HepG2 (cell line): ENCODE measurements at regions not wholly inside any gene's neighbourhood (a gene's known extent, or its start where the extent isn't known, plus 50 kb on each side); places are given as distances from the start of the nearest gene placed in this dataset.

ENCODE experiments used
- CBX2 ChIP-seq, 2 experiments: fragments of 200-600 bp in 1 of 2; sonication (generic); formaldehyde crosslinking in 1 of 2; IDR thresholded peaks; 2 replicates each; pipeline versions ENCODE4 v1.7.0 to v1.8.1; 2018 to 2022; ENCODE audit warnings: low read depth in 2 of 2, low read length in 1 of 2, mild to moderate bottlenecking in 1 of 2, missing genetic modification reagents in 1 of 2
- MAFK ChIP-seq, 2 experiments: IDR thresholded peaks in 1 of 2; conservative IDR thresholded peaks in 1 of 2; 2 replicates each; pipeline ENCODE4 v1.6.1; 2011; ENCODE audit warnings: improper control_type of control experiment in 2 of 2, low read length in 2 of 2
- RELA ChIP-seq: sonication (generic); formaldehyde crosslinking; IDR thresholded peaks from 2 replicates; pipeline ENCODE4 v1.4.0; 2020; ENCODE audit warnings: missing genetic modification reagents
- RFX5 ChIP-seq: IDR thresholded peaks from 2 replicates; pipeline ENCODE4 v1.6.1; 2011; ENCODE audit warnings: low read depth, low read length, improper control_type of control experiment
- ZNF274 ChIP-seq: sonication (generic); formaldehyde crosslinking; IDR thresholded peaks from 2 replicates; pipeline ENCODE4 v1.5.1; 2020; ENCODE audit warnings: mild to moderate bottlenecking, missing genetic modification reagents

DNA sequence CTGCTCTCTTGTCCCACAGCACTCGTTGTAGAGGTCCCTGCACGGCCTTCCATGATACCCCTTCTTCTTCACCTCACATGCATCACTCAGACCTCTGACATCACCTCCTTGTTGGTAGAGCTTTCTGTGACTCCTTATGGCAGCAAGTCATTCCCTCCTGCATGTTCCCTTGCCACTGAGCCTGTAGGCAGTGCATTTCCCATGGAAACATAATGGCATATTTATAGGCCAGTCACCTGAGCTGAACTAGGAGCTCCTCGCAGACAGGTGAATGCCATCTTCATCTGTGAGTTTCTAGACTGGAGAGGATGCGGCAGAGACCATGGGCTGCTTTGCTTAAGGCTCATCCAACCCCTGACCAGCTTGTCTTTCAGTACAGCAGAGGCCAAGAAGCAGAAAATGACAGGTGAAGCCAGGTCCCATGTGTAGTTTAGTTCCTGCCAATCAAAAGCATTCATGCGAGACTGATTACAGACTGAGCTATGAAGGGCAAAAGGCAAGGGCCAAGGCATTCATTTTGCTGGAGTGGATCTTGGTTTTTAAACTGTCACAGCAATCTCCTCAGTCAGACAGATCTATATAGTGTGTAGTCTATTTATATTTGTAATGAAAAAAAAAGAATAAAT, 59.4 kb upstream of the NEDD4L start:
- no peak for TF ChIP-seq ZNF274 (CRISPR knock-in tag)
- TF ChIP-seq CBX2 (IDR thresholded peaks at IDR 0.05; ENCODE audit: low read depth, low read length) = no peak
- TF ChIP-seq CBX2 (CRISPR knock-in tag; IDR thresholded peaks at IDR 0.05; ENCODE audit: low read depth) = no peak
- no peak for TF ChIP-seq MAFK (conservative IDR thresholded peaks at IDR 0.05 in 1 of 2, IDR thresholded peaks at IDR 0.05 in 1 of 2; ENCODE audit: low read length in 2 of 2)
- no peak for TF ChIP-seq RFX5
- TF ChIP-seq RELA = no peak
